Fibroblast of skin of left quadriceps (primary cell): ENCODE measurements at regions not wholly inside any gene's neighbourhood (a gene's known extent, or its start where the extent isn't known, plus 50 kb on each side); places are given as distances from the start of the nearest gene placed in this dataset.

ENCODE experiments used
- DNase-seq, 2 experiments: peaks; one replicate each; pipeline ENCODE4 v3.0.0-alpha.2; 2013; ENCODE audit warnings: low read depth in 2 of 2

- DNase-seq = no peak
Observed at GRCh38 chr4:163582703-163583102, 88.2 kb downstream of the TMA16 start.

- DNase-seq = no peak
Observed at GRCh38 chr4:163587867-163588266, 93.4 kb downstream of the TMA16 start.

DNA sequence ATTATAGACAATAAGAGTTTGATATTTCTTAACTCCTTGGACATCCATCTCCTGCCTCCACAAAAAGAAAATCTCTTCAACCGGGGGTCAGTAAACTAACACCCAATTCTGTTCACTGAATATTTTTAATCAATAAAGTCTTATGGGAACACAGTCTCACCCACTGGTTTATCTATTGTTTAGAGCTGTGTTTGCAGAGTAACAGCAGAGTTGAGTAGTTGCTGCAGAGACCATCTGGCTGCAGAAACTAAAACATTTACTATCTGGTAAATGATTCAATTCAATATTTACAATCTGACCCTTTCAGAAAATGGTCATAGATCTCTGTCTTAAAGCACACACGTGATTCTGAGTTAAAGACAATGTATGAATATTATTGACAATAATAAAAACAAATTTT is 94.0 kb downstream of the TMA16 start:
- no peak for DNase-seq

DNA sequence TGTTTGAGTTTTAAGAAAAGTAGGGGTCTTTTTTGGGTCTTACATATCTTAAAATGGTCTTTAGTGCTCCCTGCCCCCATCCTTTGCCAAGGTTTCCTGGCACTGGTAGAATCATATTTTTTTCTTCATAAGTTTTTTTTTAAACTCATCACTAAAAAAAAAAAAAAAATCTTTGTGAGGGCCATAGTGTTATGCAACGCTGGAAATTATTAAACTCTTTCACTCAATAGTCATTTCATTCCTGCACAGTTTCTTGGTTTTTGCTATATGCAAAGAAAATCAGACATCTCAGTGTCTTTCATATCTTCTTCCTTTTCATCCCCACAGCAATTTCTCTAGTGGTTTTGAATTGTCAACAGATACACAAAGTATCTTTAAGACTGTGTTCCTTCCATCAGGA is 95.6 kb downstream of the TMA16 start:
- no peak for DNase-seq

DNA sequence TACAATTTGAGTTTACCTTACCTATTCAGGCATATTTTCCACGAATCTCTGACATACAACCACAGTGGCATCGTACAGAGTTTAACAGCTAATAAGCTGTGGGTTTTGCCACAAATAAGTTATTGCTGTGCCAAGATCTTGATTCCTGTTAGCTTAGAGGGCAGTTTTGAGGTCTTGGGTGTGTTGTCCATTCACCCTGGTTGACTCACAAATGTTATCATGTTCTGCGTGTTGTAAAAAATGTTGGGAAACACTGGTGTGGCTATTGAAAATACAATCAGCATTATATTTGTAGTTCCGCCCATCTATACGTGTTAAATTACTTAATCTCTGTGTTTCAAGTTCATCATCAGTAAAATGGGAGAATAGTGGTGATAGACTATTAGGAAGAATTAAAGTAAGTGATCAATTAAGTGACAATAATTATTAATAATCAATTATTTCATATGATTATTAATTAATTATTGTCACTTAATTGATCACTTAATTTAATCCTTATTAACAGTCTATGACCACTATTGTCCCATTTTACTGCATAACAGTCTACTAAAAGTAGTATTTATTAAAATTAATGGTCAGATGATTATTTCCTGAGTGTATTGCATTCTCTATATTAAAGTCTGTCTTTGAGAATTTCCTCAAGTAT is 96.3 kb downstream of the TMA16 start:
- DNase-seq = no peak

- no peak for DNase-seq
Observed at GRCh38 chr4:163591614-163592020, 97.1 kb downstream of the TMA16 start.

- no peak for DNase-seq
Observed at GRCh38 chr4:163592212-163592611, 97.7 kb downstream of the TMA16 start.

GRCh38 chr4:163595580-163595979 is 101.1 kb downstream of the TMA16 start:
- DNase-seq = no peak

GRCh38 chr4:163598028-163598427 is 103.5 kb downstream of the TMA16 start:
- no peak for DNase-seq

GRCh38 chr4:163598489-163598888 is 104.0 kb downstream of the TMA16 start:
- DNase-seq = no peak

GRCh38 chr4:163600727-163601126 is 106.2 kb downstream of the TMA16 start:
- DNase-seq = no peak

DNA sequence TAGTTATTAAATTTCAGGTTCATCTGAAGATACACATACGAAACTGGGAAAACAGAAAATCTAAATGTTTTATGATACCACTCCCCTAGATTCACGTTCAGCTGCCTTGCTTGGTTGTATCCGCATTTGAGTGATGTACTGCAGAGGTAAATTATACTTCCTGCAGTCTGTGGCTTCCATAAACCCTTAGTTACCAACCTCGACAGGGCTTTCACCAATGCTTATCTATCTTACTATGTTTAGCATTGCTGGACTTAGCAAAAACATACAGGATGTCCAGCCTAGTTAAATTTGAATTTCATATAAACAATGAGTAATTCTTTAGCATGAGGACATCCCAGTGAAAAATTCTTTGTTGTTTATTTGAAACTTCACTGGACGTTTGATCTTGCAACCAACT is 108.8 kb downstream of the TMA16 start:
- DNase-seq = no peak

GRCh38 chr4:163606896-163607691 is 112.6 kb downstream of the TMA16 start:
- no peak for DNase-seq

GRCh38 chr4:163609019-163609418 is 114.5 kb downstream of the TMA16 start:
- DNase-seq = no peak

GRCh38 chr4:163610648-163611047 is 116.2 kb downstream of the TMA16 start:
- no peak for DNase-seq

- no peak for DNase-seq
Observed at GRCh38 chr4:163611182-163611581, 116.7 kb downstream of the TMA16 start.

DNA sequence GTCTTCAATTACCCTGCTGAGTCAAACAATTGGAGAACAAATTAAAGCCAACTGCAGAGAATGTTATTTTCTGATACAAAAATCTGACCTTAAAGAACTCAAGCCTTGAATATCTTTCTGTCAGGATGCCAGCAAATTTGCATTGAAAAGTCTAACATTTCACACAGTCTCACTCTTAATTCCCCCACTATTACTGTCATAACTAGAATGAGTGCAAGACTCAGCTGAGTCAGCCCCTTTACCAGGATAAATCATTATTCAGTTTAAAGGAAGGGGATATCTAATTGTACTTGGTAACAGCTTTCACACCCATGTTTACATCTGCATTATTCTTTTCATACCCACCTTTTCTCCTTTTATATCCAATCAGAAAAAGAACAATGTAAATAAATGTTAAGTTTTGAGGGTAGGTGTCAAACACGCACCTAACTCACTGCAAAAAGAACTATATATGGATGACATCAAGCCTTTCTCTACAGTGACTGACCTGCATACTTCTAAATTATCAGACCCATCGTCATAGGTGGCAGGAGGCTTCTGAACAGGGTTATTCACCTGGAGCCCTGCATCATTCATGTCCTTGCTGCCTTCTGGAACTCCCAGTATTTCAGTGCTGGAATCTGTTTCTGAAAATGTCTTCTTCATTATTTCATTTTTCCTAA is 117.4 kb downstream of the TMA16 start:
- DNase-seq = no peak

DNA sequence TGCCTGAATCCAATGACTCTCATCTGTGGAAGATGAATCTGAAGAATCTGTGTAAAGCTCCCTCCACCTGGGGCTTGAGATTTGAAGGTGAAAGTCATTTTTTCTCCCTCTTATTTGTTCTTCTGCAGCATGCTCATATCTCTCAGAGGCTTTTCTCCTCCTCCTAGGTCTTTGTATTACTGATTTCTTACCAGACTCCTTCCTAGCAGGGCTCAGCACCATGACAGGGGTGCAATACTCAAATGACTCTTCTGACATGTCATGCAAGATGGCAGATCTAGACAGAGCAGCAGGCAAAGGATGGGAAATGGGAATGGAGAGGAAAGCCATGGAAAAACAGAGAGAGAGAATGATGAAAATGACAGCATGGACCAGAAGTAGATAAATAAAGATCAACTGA is 118.3 kb downstream of the TMA16 start:
- DNase-seq = no peak

- DNase-seq = no peak
Observed at GRCh38 chr4:163613383-163613782, 118.9 kb downstream of the TMA16 start.

DNA sequence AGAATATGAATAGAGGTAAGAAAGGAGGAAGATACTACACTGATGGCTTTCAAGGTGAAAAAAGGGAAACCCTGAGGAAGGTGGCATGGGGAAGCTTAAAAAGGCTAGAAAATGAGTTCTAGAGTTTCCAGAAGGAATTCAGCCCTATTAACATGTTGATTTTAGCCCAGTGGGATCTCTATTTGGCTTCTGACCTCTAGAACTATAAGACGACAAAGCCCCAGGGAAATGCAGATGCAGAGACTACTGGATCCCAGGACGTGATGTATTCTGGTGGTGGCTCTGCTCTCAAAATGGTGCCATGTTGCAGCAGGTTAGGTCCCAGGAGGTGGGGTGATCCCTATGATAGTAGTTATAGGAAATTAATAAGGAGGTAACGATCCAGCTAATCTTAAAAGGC is 120.4 kb downstream of the TMA16 start:
- no peak for DNase-seq

DNA sequence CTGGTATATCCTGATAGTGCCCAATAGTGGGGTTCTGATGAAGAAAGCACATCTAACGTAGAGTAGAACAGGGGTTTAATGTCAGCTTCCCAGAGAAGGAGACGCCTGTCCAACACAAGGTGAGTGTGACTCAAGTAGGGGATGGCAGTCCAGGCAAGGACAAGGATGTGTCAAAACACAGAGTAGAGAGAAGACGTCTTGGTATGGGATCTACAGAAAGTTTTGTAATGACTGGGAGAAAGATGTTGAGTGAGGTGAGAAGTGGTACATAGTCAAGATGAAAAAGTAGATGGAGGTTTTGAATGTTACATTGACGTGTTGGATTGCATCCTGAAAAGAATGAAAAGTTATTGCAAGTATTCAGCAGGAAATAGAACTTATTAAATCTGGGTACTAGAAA is 124.4 kb downstream of the TMA16 start:
- no peak for DNase-seq

DNA sequence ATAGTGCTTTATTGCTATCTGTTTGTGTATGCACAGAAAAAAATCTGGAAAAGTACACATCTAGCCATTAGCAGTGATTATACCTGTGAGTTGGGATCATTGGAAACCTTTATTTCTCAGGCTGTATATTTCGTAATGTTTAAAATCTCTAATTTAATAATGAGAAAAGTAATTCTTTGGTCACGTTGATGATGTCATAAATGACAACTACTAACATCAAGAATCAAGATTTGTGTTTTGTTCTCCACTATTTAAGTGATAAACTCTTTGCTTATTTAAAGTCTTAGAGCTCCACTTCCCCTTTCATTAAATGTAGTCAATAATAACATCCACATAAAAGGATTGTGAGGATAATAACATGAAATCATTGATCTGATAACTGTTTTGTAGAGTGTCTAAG is 126.2 kb downstream of the TMA16 start:
- DNase-seq = no peak

DNA sequence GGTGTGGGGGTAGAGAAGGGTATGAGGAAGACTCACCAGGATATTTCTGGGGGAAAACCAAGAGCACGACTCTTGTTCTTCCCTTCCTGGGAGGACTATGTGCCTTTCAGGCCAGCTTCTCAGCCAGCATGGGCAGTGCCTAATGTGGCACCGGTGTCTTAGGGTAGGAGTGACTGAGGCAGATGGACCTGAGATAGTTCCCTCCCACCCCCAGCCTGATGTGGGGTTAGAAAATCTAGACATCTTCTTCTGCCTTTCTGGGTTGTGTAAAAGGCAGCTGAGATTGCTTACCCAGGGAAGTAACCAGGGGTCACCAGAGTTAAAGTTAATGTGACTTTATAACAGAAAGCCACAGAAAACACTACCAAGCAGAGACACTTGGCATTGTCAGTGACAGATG is 127.3 kb downstream of the TMA16 start:
- no peak for DNase-seq
